Smooth muscle cell (in vitro differentiated cells): ENCODE measurements at regions not wholly inside any gene's neighbourhood (a gene's known extent, or its start where the extent isn't known, plus 50 kb on each side); places are given as distances from the start of the nearest gene placed in this dataset.

Experiments
- DNase-seq: peaks from one replicate; lab custom pipeline; 2025; ENCODE audit not compliant: unreplicated experiment; lab: John Stamatoyannopoulos, UW
- H2AFZ ChIP-seq: fragments of 200-600 bp; sonication (generic); 2 replicates; pipeline ENCODE4 v1.6.0; 2016; ENCODE audit warnings: antibody characterized with exemption, low read depth, mild to moderate bottlenecking
- H3F3A ChIP-seq: fragments of 200-600 bp; sonication (generic); 2 replicates; pipeline ENCODE4 v1.6.0; 2017; ENCODE audit warnings: antibody characterized with exemption, low read depth
- H3K27ac ChIP-seq: fragments of 200-600 bp; sonication (generic); 2 replicates; pipeline ENCODE4 v1.5.1; 2016; ENCODE audit warnings: low read depth, mild to moderate bottlenecking
- H3K27me3 ChIP-seq: fragments of 200-600 bp; sonication (generic); 2 replicates; pipeline ENCODE4 v1.6.1; 2016; ENCODE audit warnings: low read depth, mild to moderate bottlenecking
- H3K36me3 ChIP-seq: fragments of 200-600 bp; sonication (generic); 2 replicates; pipeline ENCODE4 v1.5.1; 2016; ENCODE audit warnings: low read depth
- H3K4me1 ChIP-seq: fragments of 200-600 bp; sonication (generic); 2 replicates; pipeline ENCODE4 v1.5.1; 2016; ENCODE audit warnings: low read depth
- H3K4me2 ChIP-seq: fragments of 200-600 bp; sonication (generic); 2 replicates; pipeline ENCODE4 v1.6.0; 2016; ENCODE audit warnings: mild to moderate bottlenecking
- H3K4me3 ChIP-seq: fragments of 200-600 bp; sonication (generic); 2 replicates; pipeline ENCODE4 v1.5.1; 2016; ENCODE audit warnings: mild to moderate bottlenecking
- H3K79me2 ChIP-seq: fragments of 200-600 bp; sonication (generic); 2 replicates; pipeline ENCODE4 v1.6.0; 2016; ENCODE audit warnings: low read depth, mild to moderate bottlenecking
- H3K9ac ChIP-seq: fragments of 200-600 bp; sonication (generic); 2 replicates; pipeline ENCODE4 v1.6.0; 2016; ENCODE audit warnings: low read depth
- H3K9me3 ChIP-seq: fragments of 200-600 bp; sonication (generic); replicated peaks from 2 replicates; pipeline ENCODE4 v1.5.1; 2016; ENCODE audit warnings: low read depth
- H4K20me1 ChIP-seq: fragments of 200-600 bp; sonication (generic); 2 replicates; pipeline ENCODE4 v1.6.0; 2016; ENCODE audit warnings: low read depth
- WGBS: methylation state at CpG from one replicate; pipeline ENCODE4 v1.1.7; 2016; ENCODE audit warnings: low lambda C conversion rate; 5-methylcytosine and 5-hydroxymethylcytosine counted together
- TF ChIP-seq, protein P1 (sequence below): fragments of 200-600 bp; sonication (generic); IDR thresholded peaks from 2 replicates; pipeline ENCODE4 v1.5.1; 2017; ENCODE audit warnings: borderline replicate concordance, mild to moderate bottlenecking, antibody characterized with exemption; ENCODE audit not compliant: insufficient read depth, poor library complexity, severe bottlenecking

DNA sequence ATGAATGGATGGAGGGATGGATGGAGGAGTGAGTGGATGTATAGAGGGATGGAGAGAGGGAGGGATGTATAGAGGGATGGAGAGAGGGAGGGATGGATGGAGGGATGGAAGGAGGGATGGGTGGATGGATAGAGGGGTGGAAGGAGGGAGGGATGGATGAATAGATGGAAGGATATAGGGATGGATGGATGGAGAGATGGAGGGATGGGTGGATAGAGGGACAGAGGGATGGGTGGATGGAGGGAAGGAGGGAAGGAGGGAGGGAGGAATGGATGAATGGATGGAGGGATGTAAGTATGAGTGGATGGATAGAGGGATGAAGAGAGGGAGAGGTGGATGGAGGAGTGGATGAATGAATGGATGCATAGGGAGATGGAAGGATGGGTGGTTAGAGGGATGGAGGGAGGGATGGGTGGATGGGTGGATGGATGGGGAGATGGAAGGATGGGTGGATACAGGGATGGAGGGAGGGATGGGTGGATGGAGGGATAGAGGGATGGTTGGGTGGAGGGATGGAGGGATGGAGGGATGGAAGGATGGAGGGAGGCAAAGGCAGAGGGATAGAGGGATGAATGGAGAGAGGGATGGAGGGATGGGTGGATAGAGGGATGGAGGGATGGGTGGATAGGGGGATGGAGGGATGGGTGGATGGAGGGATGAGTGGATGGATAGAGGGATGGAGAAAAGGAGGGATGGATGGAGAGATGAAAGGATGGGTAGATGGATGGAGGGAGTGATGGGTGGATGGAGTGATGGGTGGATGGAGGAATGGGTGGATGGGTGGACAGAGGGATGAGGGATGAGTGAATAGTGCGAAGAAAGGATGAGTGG lies 313.8 kb downstream of the UACA start:
- H3K4me1 ChIP-seq, result peaks cover 7% of the 10 kb centered on the region
- no peaks in the 10 kb centered on the region for H4K20me1 ChIP-seq
- H3K4me2 ChIP-seq, result no peak overlapping the region
- TF ChIP-seq, protein P1, sequence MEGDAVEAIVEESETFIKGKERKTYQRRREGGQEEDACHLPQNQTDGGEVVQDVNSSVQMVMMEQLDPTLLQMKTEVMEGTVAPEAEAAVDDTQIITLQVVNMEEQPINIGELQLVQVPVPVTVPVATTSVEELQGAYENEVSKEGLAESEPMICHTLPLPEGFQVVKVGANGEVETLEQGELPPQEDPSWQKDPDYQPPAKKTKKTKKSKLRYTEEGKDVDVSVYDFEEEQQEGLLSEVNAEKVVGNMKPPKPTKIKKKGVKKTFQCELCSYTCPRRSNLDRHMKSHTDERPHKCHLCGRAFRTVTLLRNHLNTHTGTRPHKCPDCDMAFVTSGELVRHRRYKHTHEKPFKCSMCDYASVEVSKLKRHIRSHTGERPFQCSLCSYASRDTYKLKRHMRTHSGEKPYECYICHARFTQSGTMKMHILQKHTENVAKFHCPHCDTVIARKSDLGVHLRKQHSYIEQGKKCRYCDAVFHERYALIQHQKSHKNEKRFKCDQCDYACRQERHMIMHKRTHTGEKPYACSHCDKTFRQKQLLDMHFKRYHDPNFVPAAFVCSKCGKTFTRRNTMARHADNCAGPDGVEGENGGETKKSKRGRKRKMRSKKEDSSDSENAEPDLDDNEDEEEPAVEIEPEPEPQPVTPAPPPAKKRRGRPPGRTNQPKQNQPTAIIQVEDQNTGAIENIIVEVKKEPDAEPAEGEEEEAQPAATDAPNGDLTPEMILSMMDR, result no peak
- peaks cover 28% of the 10 kb centered on the region for H3K27me3 ChIP-seq
- H2AFZ ChIP-seq, result no peak overlapping the region
- no peaks in the 10 kb centered on the region for H3K79me2 ChIP-seq
- no peaks in the 10 kb centered on the region for H3K36me3 ChIP-seq
- H3K27ac ChIP-seq, result no peak overlapping the region
- no peak overlapping the region for H3K9ac ChIP-seq
- H3K4me3 ChIP-seq, result no peak overlapping the region
- no peaks in the 10 kb centered on the region for H3F3A ChIP-seq
- 100% methylated on average over 1 of the region's 1 CpG for WGBS
- H3K9me3 ChIP-seq, result no peaks in the 10 kb centered on the region
- no peak for DNase-seq

DNA sequence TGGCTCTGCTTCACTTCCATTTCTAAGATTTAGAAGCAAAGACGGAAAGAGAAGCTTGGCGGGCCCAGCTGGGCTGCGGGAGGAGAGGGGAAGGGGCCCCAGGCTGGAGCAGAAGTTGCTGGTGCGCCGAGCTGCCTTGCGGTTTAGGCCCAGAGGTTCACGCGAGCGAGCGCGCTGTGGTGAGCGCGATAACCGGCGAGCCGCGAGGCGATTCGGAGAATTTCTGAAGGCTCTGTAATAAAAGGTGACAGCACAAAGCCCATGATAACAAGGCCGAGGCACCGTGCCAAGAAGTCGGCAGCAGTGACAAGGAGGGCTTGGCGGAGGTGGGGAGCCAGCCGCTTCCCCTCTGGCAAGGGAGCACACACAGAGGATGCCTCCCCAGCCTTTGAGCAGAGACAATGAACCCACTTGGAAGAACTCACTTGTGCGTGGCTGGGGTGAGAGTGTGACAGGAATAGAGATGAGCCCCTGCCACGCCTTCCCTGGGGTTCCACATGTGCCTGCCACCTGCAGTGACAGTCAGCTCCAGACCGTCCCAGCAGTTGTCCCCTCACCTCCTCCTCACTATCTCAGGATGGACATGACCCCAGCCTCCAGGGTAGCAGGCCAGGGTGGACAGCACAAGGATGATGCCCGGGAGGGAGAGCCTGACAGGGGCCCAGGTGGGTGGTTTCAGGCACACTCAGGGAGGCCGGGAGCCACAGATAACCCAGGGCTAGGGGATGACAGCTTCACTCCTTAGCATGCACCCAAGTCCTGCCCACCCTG lies 315.2 kb downstream of the UACA start:
- WGBS, result 89% methylated on average over 29 of the region's 29 CpGs
- H3K36me3 ChIP-seq, result no peaks in the 10 kb centered on the region
- H3K9ac ChIP-seq, result no peak overlapping the region
- H3K79me2 ChIP-seq, result no peaks in the 10 kb centered on the region
- no peak overlapping the region for H2AFZ ChIP-seq
- DNase-seq, result no peak
- TF ChIP-seq, protein P1, result no peak
- no peak overlapping the region for H3K4me3 ChIP-seq
- H3F3A ChIP-seq, result no peaks in the 10 kb centered on the region
- no peak overlapping the region for H3K4me2 ChIP-seq
- no peak overlapping the region for H3K27ac ChIP-seq
- no peaks in the 10 kb centered on the region for H3K9me3 ChIP-seq
- H3K4me1 ChIP-seq, result peaks cover 7% of the 10 kb centered on the region
- H4K20me1 ChIP-seq, result no peaks in the 10 kb centered on the region
- peaks cover 42% of the 10 kb centered on the region for H3K27me3 ChIP-seq

DNA sequence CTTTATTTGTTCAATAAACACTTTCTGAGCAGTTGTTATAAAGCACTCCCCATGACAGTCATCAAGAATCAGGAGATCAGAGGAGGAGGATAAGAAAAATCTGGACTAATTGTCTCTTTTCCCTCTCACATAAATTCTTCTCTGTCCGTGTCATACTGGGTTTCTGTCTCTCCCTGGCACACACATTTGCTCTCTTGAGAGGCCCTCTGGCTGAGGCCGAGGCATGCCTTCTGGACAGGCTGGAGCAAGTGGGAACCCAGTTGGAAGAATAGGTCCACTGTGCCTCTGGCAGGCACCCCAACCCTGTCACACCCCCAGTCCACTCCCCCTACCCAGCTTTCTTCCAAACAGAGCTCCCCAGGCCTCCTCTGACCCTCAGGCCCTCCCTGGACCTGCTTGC lies 315.8 kb downstream of the UACA start:
- WGBS, result 64% methylated on average over 2 of the region's 2 CpGs
- peaks cover 45% of the 10 kb centered on the region for H3K27me3 ChIP-seq
- no peak overlapping the region for H3K9ac ChIP-seq
- no peaks in the 10 kb centered on the region for H3K9me3 ChIP-seq
- no peak overlapping the region for H3K27ac ChIP-seq
- no peaks in the 10 kb centered on the region for H3K79me2 ChIP-seq
- no peaks in the 10 kb centered on the region for H3K36me3 ChIP-seq
- no peak for DNase-seq
- no peaks in the 10 kb centered on the region for H3F3A ChIP-seq
- H3K4me3 ChIP-seq, result no peak overlapping the region
- H3K4me1 ChIP-seq, result peaks cover 7% of the 10 kb centered on the region
- TF ChIP-seq, protein P1, result no peak
- H2AFZ ChIP-seq, result no peak overlapping the region
- no peak overlapping the region for H3K4me2 ChIP-seq
- no peaks in the 10 kb centered on the region for H4K20me1 ChIP-seq
